Endothelial cell of umbilical vein (primary cell): ENCODE measurements at regions not wholly inside any gene's neighbourhood (a gene's known extent, or its start where the extent isn't known, plus 50 kb on each side); places are given as distances from the start of the nearest gene placed in this dataset.

Experiments
- BruUV-seq: library from RNA; stranded (reverse); fragments of 400-500 nt; replicated peaks from 2 replicates; lab custom pipeline; 2021; lab: Mats Ljungman, UMichigan
- CTCF ChIA-PET: fragments of 300-600, 350-600 bp; sonication (Branson Sonifier 250); formaldehyde crosslinking; loops from one replicate; lab custom pipeline; 2021; ENCODE audit warnings: antibody characterized with exemption, inconsistent platforms; lab: Charles Lee
- POLR2A ChIA-PET: fragments of 300-600, 350-600 bp; sonication (Branson Sonifier 250); formaldehyde crosslinking; loops from one replicate; lab custom pipeline; 2021; ENCODE audit warnings: antibody characterized with exemption, inconsistent platforms; lab: Charles Lee
- DNase-seq: peaks from one replicate; pipeline ENCODE4 v3.0.0-alpha.2; 2011; ENCODE audit warnings: low read depth, low spot score
- FAIRE-seq: peaks from 2 replicates; lab custom pipeline; 2011; peaks lifted over from hg19 to GRCh38; lab: Jason Lieb, UNC
- H2AFZ ChIP-seq: 2 replicates; pipeline ENCODE4 v1.6.0; 2012; ENCODE audit warnings: low read depth, low read length, control low read depth, inconsistent platforms
- H3K27ac ChIP-seq: 2 replicates; pipeline ENCODE4 v1.5.1; 2011; ENCODE audit warnings: low read depth, mild to moderate bottlenecking, control low read depth, low read length, moderate library complexity; ENCODE audit not compliant: insufficient read depth
- H3K27me3 ChIP-seq, 2 experiments: 2 replicates each; pipeline versions ENCODE4 v1.6.0 to v1.6.1; 2011; ENCODE audit warnings: low read length in 2 of 2, mixed read lengths in 1 of 2; ENCODE audit not compliant: control insufficient read depth in 2 of 2, insufficient read depth in 2 of 2
- H3K36me3 ChIP-seq, 2 experiments: 2 replicates in 1 of 2; 3 replicates in 1 of 2; pipeline ENCODE4 v1.5.1; 2011; ENCODE audit warnings: low read length in 2 of 2, mild to moderate bottlenecking in 1 of 2, moderate library complexity in 1 of 2; ENCODE audit not compliant: control insufficient read depth in 2 of 2, insufficient read depth in 2 of 2; ENCODE audit errors: extremely low read depth in 1 of 2
- H3K4me1 ChIP-seq: 3 replicates; pipeline ENCODE4 v1.5.1; 2011; ENCODE audit warnings: mild to moderate bottlenecking, low read length; ENCODE audit not compliant: control insufficient read depth, insufficient read depth; ENCODE audit errors: extremely low read depth
- H3K4me2 ChIP-seq: 2 replicates; pipeline ENCODE4 v1.6.1; 2011; ENCODE audit warnings: low read length, control low read depth, mixed read lengths; ENCODE audit not compliant: insufficient read depth
- H3K4me3 ChIP-seq, 3 experiments: fragments of 200-600 bp in 1 of 3; sonication (generic), shearing (Covaris generic) in 1 of 3; replicated peaks in 1 of 3; 2 replicates each; pipeline ENCODE4 v1.5.1; 2011 to 2016; ENCODE audit warnings: control low read depth in 3 of 3, low read length in 3 of 3, mild to moderate bottlenecking in 2 of 3, inconsistent platforms in 1 of 3, low read depth in 1 of 3, moderate library complexity in 1 of 3; ENCODE audit not compliant: insufficient read depth in 1 of 3
- H3K79me2 ChIP-seq: 2 replicates; pipeline ENCODE4 v1.6.0; 2012; ENCODE audit warnings: low read length, inconsistent platforms; ENCODE audit not compliant: control insufficient read depth, insufficient read depth
- H3K9ac ChIP-seq: replicated peaks from 2 replicates; pipeline ENCODE3; 2011; ENCODE audit warnings: low read length, control low read depth; ENCODE audit not compliant: insufficient read depth; ENCODE audit errors: extremely low read depth
- H3K9me1 ChIP-seq: replicated peaks from 3 replicates; pipeline ENCODE4 v1.6.0; 2011; ENCODE audit warnings: mild to moderate bottlenecking, low read length; ENCODE audit not compliant: control insufficient read depth, insufficient read depth; ENCODE audit errors: extremely low read depth
- H3K9me3 ChIP-seq: replicated peaks from 2 replicates; pipeline ENCODE4 v1.5.1; 2012; ENCODE audit warnings: low read length, inconsistent platforms; ENCODE audit not compliant: control insufficient read depth, insufficient read depth
- H4K20me1 ChIP-seq: replicated peaks from 2 replicates; pipeline ENCODE3; 2011; ENCODE audit warnings: mild to moderate bottlenecking, low read length; ENCODE audit not compliant: control insufficient read depth, insufficient read depth; ENCODE audit errors: extremely low read depth
- CTCF ChIP-seq, 2 donors: IDR thresholded peaks; 1 replicate in 1 of 2; 2 replicates in 1 of 2; pipeline ENCODE4 v1.5.1; 2011; ENCODE audit warnings: low read length in 2 of 2, mild to moderate bottlenecking in 2 of 2, moderate library complexity in 2 of 2, control low read depth in 1 of 2, inconsistent platforms in 1 of 2, low read depth in 1 of 2; ENCODE audit not compliant: insufficient read depth in 1 of 2; ENCODE audit errors: extremely low read depth in 1 of 2
- EZH2 ChIP-seq: IDR thresholded peaks from 2 replicates; pipeline ENCODE4 v1.6.1; 2012; ENCODE audit warnings: borderline replicate concordance, low read depth, mild to moderate bottlenecking, moderate library complexity, low read length, inconsistent platforms; ENCODE audit not compliant: severe bottlenecking
- FOS ChIP-seq: IDR thresholded peaks from 2 replicates; pipeline ENCODE4 v1.6.1; 2011; ENCODE audit warnings: mild to moderate bottlenecking, low read length, moderate library complexity, borderline replicate concordance; ENCODE audit not compliant: insufficient read depth
- GATA2 ChIP-seq: IDR thresholded peaks from 2 replicates; pipeline ENCODE4 v1.7.0; 2011; ENCODE audit warnings: low read depth, mild to moderate bottlenecking, moderate library complexity, mixed read lengths, low read length; ENCODE audit not compliant: insufficient read length, insufficient read depth
- JUN ChIP-seq: IDR thresholded peaks from 2 replicates; pipeline ENCODE4 v1.6.1; 2011; ENCODE audit warnings: borderline replicate concordance, low read depth; ENCODE audit not compliant: insufficient read length, insufficient read depth
- MAX ChIP-seq: IDR thresholded peaks from 2 replicates; pipeline ENCODE4 v1.6.1; 2011; ENCODE audit not compliant: insufficient read depth, insufficient read length
- MYC ChIP-seq: IDR thresholded peaks from one replicate; pipeline ENCODE4 v1.6.1; 2011; ENCODE audit warnings: mild to moderate bottlenecking, low read depth, low read length
- POLR2A ChIP-seq: IDR thresholded peaks from 2 replicates; pipeline ENCODE4 v1.6.1; 2012; ENCODE audit warnings: low read depth, mild to moderate bottlenecking, control low read depth, low read length
- POLR2AphosphoS5 ChIP-seq: IDR thresholded peaks from 2 replicates; pipeline ENCODE4 v1.6.1; 2012; ENCODE audit warnings: low read depth, mild to moderate bottlenecking, control low read depth, low read length, moderate library complexity; ENCODE audit not compliant: insufficient read depth
- dilution Hi-C: fragments of 300-500 bp; cut with MboI; formaldehyde crosslinking; loops from one replicate; pipeline ENCODE4 v1.15.0; 2019; ENCODE audit warnings: low sequenced_read_pairs; ENCODE audit not compliant: extremely low pct_ligation_motif_present
- intact Hi-C: fragments of 100-400 bp; cut with micrococcal nuclease; formaldehyde crosslinking; loops from one replicate; pipeline ENCODE4 v1.10.0; 2022

- dilution Hi-C loops (no loop called here), intact Hi-C loops (no loop called here)
- ChIA-PET POLR2A (no interaction called here), CTCF (interaction anchor here (1.2 kb wide), 1 partner anchor 43 kb away, joined by 3 read pairs; no protein-coding TSS in a partner anchor)
- H3K4me1 ChIP-seq, result no peaks in the 10 kb centered on the region
- no peak overlapping the region for H2AFZ ChIP-seq
- H3K9me1 ChIP-seq, result no peaks in the 10 kb centered on the region
- H3K9ac ChIP-seq, result no peak overlapping the region
- H3K27me3 ChIP-seq, result no peaks in the 10 kb centered on the region
- H3K9me3 ChIP-seq, result no peaks in the 10 kb centered on the region
- no peak overlapping the region for H3K27ac ChIP-seq
- no peak for TF ChIP-seq MYC
- TF ChIP-seq POLR2A, result no peak
- TF ChIP-seq FOS, result no peak
- no peak for TF ChIP-seq CTCF (IDR thresholded peaks at IDR 0.05; ENCODE audit: extremely low read depth in 1 of 2, insufficient read depth in 1 of 2, low read depth in 1 of 2, low read length in 2 of 2)
- TF ChIP-seq MAX, result no peak
- no peak for TF ChIP-seq JUN
- no peak for TF ChIP-seq EZH2
- TF ChIP-seq GATA2, result no peak
- TF ChIP-seq POLR2AphosphoS5, result no peak
- FAIRE-seq, result no peak
- no peak overlapping the region for H3K4me2 ChIP-seq
- no TSS peak for BruUV-seq
- no peak for DNase-seq
- H4K20me1 ChIP-seq, result no peaks in the 10 kb centered on the region
- no peak overlapping the region for H3K4me3 ChIP-seq
- no peaks in the 10 kb centered on the region for H3K36me3 ChIP-seq
- no peaks in the 10 kb centered on the region for H3K79me2 ChIP-seq
Observed at GRCh38 chr14:44804391-44804790, 157.4 kb downstream of the KLHL28 start.
